ENCODE measurements at regions not wholly inside any gene's neighbourhood (a gene's known extent, or its start where the extent isn't known, plus 50 kb on each side); places are given as distances from the start of the nearest gene placed in this dataset.
"Not testable (repeated sequence)": the region's sequence is repeated elsewhere in the genome, so short reads cannot be mapped to it uniquely, and the experiment has no call there.

GRCh38 chr10:32182476-32182875 is 126.3 kb upstream of the KIF5B start:
- H3K36me3 Mint-ChIP-seq (ENCODE audit: low read depth): no peaks in the 10 kb centered on the region
- H3K27me3 Mint-ChIP-seq: peaks cover 3% of the 10 kb centered on the region
- no peaks in the 10 kb centered on the region for H3K4me1 Mint-ChIP-seq (ENCODE audit: low read depth)
- no peak overlapping the region for H3K4me3 Mint-ChIP-seq
- H3K27ac Mint-ChIP-seq: no peak overlapping the region
- H3K9me3 Mint-ChIP-seq: no peaks in the 10 kb centered on the region

GRCh38 chr10:32180390-32181280 is 124.4 kb upstream of the KIF5B start:
- Mint-ChIP-seq H3K4me3 (no peak overlapping the region), H3K9me3 (no peaks in the 10 kb centered on the region), H3K27ac (no peak overlapping the region), H3K27me3 (no peaks in the 10 kb centered on the region), H3K4me1 (ENCODE audit: low read depth) (no peaks in the 10 kb centered on the region), H3K36me3 (ENCODE audit: low read depth) (no peaks in the 10 kb centered on the region)

- Mint-ChIP-seq H3K27ac (no peak overlapping the region), H3K4me1 (ENCODE audit: low read depth) (no peaks in the 10 kb centered on the region), H3K4me3 (no peak overlapping the region), H3K9me3 (no peaks in the 10 kb centered on the region), H3K36me3 (ENCODE audit: low read depth) (no peaks in the 10 kb centered on the region), H3K27me3 (no peaks in the 10 kb centered on the region)
Measured at GRCh38 chr10:32179836-32180235, 123.6 kb upstream of the KIF5B start.

GRCh38 chr10:32177594-32177993 is 121.4 kb upstream of the KIF5B start:
- H3K9me3 Mint-ChIP-seq; H3K4me1 Mint-ChIP-seq (ENCODE audit: low read depth): not testable (repeated sequence)

GRCh38 chr10:32175629-32176028 is 119.4 kb upstream of the KIF5B start:
- no peaks in the 10 kb centered on the region for H3K4me1 Mint-ChIP-seq (ENCODE audit: low read depth)
- no peak overlapping the region for H3K27ac Mint-ChIP-seq
- H3K27me3 Mint-ChIP-seq: no peaks in the 10 kb centered on the region
- no peaks in the 10 kb centered on the region for H3K36me3 Mint-ChIP-seq (ENCODE audit: low read depth)
- no peak overlapping the region for H3K4me3 Mint-ChIP-seq
- no peaks in the 10 kb centered on the region for H3K9me3 Mint-ChIP-seq

More at GRCh38 chr10:32177594-32177993, 121.4 kb upstream of the KIF5B start:
- H3K4me3 Mint-ChIP-seq; H3K27me3 Mint-ChIP-seq; H3K36me3 Mint-ChIP-seq (ENCODE audit: low read depth); H3K27ac Mint-ChIP-seq: not testable (repeated sequence)

GRCh38 chr10:32174349-32174893 is 118.2 kb upstream of the KIF5B start:
- Mint-ChIP-seq H3K36me3 (ENCODE audit: low read depth) (no peaks in the 10 kb centered on the region), H3K27me3 (no peaks in the 10 kb centered on the region), H3K4me1 (ENCODE audit: low read depth) (no peaks in the 10 kb centered on the region), H3K27ac (no peak overlapping the region), H3K9me3 (no peaks in the 10 kb centered on the region), H3K4me3 (no peak overlapping the region)

- no peak overlapping the region for H3K4me3 Mint-ChIP-seq
- no peaks in the 10 kb centered on the region for H3K4me1 Mint-ChIP-seq (ENCODE audit: low read depth)
- H3K36me3 Mint-ChIP-seq (ENCODE audit: low read depth): no peaks in the 10 kb centered on the region
- H3K27ac Mint-ChIP-seq: no peak overlapping the region
- no peaks in the 10 kb centered on the region for H3K27me3 Mint-ChIP-seq
- no peaks in the 10 kb centered on the region for H3K9me3 Mint-ChIP-seq
Measured at GRCh38 chr10:32171204-32171603, 115.0 kb upstream of the KIF5B start.

- no peak overlapping the region for H3K27ac Mint-ChIP-seq
- H3K9me3 Mint-ChIP-seq: no peaks in the 10 kb centered on the region
- H3K27me3 Mint-ChIP-seq: no peaks in the 10 kb centered on the region
- no peak overlapping the region for H3K4me3 Mint-ChIP-seq
- no peaks in the 10 kb centered on the region for H3K4me1 Mint-ChIP-seq (ENCODE audit: low read depth)
- no peaks in the 10 kb centered on the region for H3K36me3 Mint-ChIP-seq (ENCODE audit: low read depth)
Measured at GRCh38 chr10:32169556-32169955, 113.3 kb upstream of the KIF5B start.

GRCh38 chr10:32167450-32167849 is 111.2 kb upstream of the KIF5B start:
- no peak overlapping the region for H3K27ac Mint-ChIP-seq
- no peaks in the 10 kb centered on the region for H3K36me3 Mint-ChIP-seq (ENCODE audit: low read depth)
- no peaks in the 10 kb centered on the region for H3K4me1 Mint-ChIP-seq (ENCODE audit: low read depth)
- no peak overlapping the region for H3K4me3 Mint-ChIP-seq
- no peaks in the 10 kb centered on the region for H3K9me3 Mint-ChIP-seq
- H3K27me3 Mint-ChIP-seq: no peaks in the 10 kb centered on the region

- Mint-ChIP-seq H3K4me3 (no peak overlapping the region), H3K4me1 (ENCODE audit: low read depth) (no peaks in the 10 kb centered on the region), H3K36me3 (ENCODE audit: low read depth) (no peaks in the 10 kb centered on the region)
Measured at GRCh38 chr10:32166365-32166764, 110.1 kb upstream of the KIF5B start.

GRCh38 chr10:32163762-32164148 is 107.5 kb upstream of the KIF5B start:
- Mint-ChIP-seq H3K27me3 (no peaks in the 10 kb centered on the region), H3K4me1 (ENCODE audit: low read depth) (no peaks in the 10 kb centered on the region), H3K4me3 (no peak overlapping the region), H3K9me3 (no peaks in the 10 kb centered on the region), H3K36me3 (ENCODE audit: low read depth) (no peaks in the 10 kb centered on the region), H3K27ac (no peak overlapping the region)

More at GRCh38 chr10:32166365-32166764, 110.1 kb upstream of the KIF5B start:
- Mint-ChIP-seq H3K9me3 (no peaks in the 10 kb centered on the region), H3K27ac (no peak overlapping the region), H3K27me3 (no peaks in the 10 kb centered on the region)

GRCh38 chr10:32163071-32163761 is 107.0 kb upstream of the KIF5B start:
- Mint-ChIP-seq H3K27ac (no peak overlapping the region), H3K4me1 (ENCODE audit: low read depth) (no peaks in the 10 kb centered on the region), H3K9me3 (no peaks in the 10 kb centered on the region), H3K36me3 (ENCODE audit: low read depth) (no peaks in the 10 kb centered on the region), H3K4me3 (no peak overlapping the region), H3K27me3 (no peaks in the 10 kb centered on the region)

- Mint-ChIP-seq H3K27me3 (no peaks in the 10 kb centered on the region), H3K9me3 (no peaks in the 10 kb centered on the region), H3K4me3 (no peak overlapping the region), H3K4me1 (ENCODE audit: low read depth) (no peaks in the 10 kb centered on the region), H3K27ac (no peak overlapping the region), H3K36me3 (ENCODE audit: low read depth) (no peaks in the 10 kb centered on the region)
Measured at GRCh38 chr10:32161586-32161985, 105.4 kb upstream of the KIF5B start.

- Mint-ChIP-seq H3K27ac (no peak overlapping the region), H3K4me1 (ENCODE audit: low read depth) (no peaks in the 10 kb centered on the region), H3K36me3 (ENCODE audit: low read depth) (no peaks in the 10 kb centered on the region), H3K27me3 (no peaks in the 10 kb centered on the region), H3K4me3 (no peak overlapping the region), H3K9me3 (no peaks in the 10 kb centered on the region)
Measured at GRCh38 chr10:32160864-32161263, 104.6 kb upstream of the KIF5B start.

GRCh38 chr10:32159264-32159663 is 103.0 kb upstream of the KIF5B start:
- Mint-ChIP-seq H3K36me3 (ENCODE audit: low read depth) (no peaks in the 10 kb centered on the region), H3K4me3 (no peak overlapping the region), H3K4me1 (ENCODE audit: low read depth) (no peaks in the 10 kb centered on the region), H3K27ac (no peak overlapping the region), H3K9me3 (peaks cover 5% of the 10 kb centered on the region), H3K27me3 (no peaks in the 10 kb centered on the region)

Data from stimulated activated naive CD8-positive, alpha-beta T cell treated with anti-CD3 and anti-CD28 coated beads, Interleukin-15, Interleukin-2, amounts not matched to agents 100 ng/mL and 50 ng/mL, for 24 hours (primary cell).